ENCODE measurements at regions not wholly inside any gene's neighbourhood (a gene's known extent, or its start where the extent isn't known, plus 50 kb on each side); places are given as distances from the start of the nearest gene placed in this dataset.
"Not testable (repeated sequence)": the region's sequence is repeated elsewhere in the genome, so short reads cannot be mapped to it uniquely, and the experiment has no call there.

DNA sequence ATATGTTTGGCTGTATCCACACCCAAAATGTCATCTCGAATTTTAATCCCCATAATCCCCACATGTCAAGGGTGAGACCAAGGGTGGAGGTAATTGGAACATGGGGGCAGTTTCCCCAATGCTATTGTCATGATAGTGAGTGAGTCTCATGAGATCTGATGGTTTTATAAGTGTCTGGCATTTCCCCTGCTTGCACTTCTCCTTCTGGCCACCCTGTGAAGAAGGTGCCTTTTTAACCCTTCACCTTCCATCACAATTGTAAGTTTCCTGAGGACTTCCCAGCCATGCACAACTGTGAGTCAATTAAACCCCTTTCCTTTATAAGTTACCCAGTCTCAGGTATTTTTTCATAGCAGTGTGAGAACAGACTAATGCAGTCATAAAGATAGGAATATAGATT is 216.7 kb upstream of the SSTR1 start:
- no peak for DNase-seq (ENCODE audit: low spot score)

DNA sequence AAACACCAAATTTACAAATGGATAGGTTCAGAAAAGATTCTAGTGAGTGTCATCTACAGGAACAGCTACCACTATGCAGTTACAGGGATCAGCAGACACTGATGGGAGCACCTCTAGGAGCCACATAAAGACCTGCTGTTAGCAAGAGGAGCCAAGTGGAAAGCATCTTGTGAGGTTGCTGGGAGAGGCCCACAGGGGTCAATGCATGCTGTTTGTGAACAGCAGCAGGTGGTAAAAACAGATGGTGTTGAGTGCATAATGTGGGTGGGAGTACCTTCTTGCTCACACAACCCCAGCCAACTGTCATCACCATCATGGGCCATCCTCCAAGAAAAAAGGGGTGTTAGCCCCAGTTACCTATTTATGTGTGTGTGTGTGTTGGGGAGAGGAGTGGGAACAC is 215.2 kb upstream of the SSTR1 start:
- DNase-seq (ENCODE audit: low spot score), result no peak

DNA sequence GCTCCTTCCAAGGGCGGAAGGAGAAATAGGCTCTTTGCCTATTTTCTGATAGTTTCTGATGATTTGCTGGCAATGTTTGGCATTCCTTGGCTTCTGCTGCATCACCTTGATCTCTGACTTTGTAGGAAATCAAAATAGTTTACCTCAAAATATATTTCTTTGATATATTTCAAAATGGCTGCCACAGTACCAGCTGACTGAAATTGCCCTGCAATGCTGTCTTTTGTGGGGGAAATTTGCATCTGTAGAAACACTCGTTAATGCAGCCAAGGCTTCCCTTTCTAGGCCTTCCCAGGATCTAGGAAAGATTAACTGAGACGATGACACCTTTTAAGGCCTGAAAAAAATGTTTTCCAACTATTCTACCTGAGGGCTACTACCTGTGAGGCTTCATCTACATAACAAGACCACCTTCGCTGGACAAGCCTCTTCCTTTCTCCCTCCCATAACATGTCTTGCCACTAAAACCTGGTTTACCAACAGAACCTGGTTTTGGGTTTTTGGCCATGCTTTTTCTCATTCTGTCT is 212.8 kb upstream of the SSTR1 start:
- DNase-seq (ENCODE audit: low spot score), result no peak

DNA sequence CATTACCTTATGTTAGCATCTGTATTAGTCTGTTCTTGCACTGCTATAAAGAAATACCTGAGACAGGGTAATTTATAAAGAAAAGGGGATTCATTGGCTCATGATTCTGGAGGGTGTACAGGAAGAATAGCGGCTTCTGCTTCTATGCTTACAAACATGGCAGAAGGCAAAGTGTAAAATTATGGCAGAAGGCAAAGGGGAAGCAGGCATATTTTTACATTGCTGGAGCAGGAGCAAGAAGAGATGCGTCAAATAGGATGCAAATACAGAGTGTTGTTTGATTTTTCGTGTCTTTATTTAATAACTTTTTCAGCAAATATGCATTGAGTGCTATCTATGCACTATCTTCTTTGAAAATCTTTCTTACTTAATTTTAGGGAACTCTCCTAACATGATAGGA is 210.7 kb upstream of the SSTR1 start:
- no peak for DNase-seq (ENCODE audit: low spot score)

DNA sequence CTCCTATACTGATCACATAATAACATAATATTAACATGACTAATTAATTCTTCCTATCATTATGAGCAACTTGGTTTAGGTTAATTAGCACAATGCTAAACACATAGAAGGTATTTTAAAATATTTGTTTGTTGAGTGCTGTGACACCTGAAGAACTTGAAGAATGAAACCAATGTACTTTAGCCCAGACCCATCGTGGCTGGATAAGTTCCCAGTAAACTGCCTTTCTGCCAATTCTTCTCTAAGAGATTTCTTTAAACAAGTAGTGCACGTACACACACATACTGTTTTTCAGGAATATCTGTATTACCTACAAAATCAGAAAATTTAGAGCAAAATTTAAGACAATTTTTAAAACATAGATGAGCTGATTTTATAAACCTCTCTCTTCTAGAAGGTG is 207.4 kb upstream of the SSTR1 start:
- no peak for DNase-seq (ENCODE audit: low spot score)

DNA sequence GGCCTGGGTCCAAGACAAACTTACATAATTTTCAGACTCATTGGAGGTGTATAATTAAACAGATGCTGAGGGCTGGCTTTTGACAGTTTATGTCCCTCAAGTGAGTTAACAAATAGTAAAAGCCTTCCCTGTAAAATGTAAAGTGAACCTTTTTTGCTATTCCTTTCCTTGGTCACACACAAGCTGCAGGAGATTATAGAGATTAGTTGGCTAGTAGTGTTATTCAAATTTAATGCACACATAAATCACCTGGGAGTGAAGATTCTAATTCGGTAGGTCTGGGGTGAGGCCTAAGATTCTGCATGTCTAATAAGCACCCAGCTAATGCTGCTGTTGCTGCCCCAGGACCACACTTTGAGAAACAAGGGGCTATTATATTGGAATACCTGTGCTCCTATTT is 206.2 kb upstream of the SSTR1 start:
- no peak for DNase-seq (ENCODE audit: low spot score)

DNA sequence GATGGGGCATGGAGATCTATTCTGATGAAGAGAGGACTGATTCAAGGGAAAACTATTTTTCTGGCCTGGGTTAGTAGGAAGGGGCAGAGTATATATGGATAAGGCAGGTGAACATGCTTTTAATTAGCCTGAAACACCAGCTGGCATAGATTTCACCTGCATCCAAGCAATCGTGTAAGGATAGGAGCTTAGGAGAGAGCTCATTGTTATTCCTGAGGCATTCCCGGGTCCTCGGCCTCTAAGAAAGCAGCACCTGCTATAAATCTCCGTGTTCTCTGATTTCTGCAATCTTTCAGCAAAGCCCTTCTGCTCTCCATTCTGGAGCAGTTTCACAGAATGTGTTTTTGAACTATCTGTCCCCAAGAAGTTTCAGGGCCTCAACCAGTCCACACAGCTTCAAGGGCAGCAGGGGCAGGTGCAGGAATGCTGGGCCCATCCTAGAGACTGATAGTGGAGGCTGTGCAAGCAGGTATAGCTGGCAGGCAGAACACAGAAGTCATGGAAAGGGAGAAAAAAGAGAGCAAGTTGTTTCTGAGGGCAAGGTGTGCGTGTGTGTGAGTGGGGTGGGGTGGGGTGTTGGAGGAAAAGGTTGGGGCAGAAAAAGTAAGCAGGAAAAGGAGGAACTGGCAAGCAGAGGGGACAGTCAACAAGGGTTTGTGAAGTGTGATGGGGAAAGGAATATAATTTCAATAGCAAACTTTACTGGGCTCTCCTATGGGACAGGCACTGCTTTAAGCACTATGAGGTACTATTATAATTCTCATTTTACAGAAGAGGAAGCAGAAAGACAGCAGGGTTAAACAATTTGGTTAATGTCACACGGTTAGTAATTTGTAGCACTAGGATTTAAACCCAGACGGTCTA is 203.7 kb upstream of the SSTR1 start:
- no peak for DNase-seq (ENCODE audit: low spot score)

DNA sequence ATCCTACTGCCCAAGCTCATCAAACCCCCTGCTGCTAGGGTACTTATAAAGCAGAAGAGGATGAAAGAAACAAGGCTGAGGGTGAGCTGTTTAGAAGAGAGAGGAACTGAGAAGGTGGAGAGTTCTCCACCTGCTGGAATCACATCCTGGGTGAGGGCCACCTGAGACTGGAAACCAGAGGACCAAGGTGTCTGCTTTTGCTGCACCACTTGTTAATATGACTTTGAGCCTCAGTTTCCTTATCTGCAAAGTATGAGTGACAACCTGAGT is 203.2 kb upstream of the SSTR1 start:
- DNase-seq (ENCODE audit: low spot score), result no peak

DNA sequence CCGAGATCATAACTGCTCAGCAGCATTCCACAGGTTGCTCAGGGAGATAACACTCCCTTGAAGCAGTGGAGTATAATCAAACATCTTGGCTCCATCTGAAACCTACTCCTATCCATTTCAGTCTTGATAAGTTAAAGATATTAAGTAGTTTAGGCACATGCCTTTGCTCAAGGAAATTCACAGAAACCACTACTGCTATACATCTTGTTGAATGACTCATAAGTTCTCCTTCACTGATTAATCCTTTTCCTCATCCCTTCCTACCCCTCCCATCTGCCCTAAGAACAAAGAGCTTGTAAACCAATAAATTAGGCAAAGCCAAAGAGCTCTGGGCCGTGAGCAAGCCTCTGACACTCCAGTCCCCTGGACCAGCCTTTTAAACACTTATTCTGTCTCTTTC is 196.5 kb upstream of the SSTR1 start:
- not testable (repeated sequence) for DNase-seq (ENCODE audit: low spot score)

DNA sequence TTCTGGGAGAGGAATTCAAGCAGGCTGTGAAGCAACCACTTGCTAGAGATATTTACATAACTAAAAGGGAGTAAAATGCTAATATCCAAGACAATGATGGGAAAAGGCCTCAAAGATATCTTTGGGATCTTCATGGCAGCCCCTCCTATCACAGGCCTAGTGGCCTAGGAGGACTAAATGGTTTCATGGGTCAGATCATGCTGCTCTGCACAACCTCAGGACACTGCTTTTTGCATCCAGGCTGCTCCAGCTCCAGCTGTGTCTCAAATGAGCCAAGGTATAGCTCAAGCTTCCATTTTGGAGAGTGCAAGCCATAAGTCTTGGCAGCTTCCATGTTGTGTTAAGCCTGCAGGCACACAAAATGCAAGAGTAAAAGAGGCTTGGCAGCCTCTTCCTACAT is 195.6 kb upstream of the SSTR1 start:
- no peak for DNase-seq (ENCODE audit: low spot score)

DNA sequence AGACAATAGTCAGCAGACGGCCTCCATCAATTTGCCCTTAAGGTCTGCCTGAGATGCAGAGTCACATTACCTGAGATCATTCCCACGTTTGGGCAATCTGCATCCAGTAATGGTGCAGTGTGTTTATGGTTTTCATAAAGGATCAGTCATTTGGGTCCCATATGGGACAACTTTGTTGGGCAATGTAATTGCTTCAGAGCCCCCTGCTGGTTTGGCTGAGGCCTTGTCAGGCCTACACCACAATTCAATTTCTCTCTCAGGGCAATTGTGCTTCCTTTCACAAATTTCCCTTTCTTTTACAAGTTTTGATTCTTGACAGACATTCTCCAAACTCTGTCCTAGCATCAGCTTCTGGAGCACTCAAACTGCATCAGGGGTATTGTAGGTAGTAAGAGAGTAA is 191.2 kb upstream of the SSTR1 start:
- no peak for DNase-seq (ENCODE audit: low spot score)

DNA sequence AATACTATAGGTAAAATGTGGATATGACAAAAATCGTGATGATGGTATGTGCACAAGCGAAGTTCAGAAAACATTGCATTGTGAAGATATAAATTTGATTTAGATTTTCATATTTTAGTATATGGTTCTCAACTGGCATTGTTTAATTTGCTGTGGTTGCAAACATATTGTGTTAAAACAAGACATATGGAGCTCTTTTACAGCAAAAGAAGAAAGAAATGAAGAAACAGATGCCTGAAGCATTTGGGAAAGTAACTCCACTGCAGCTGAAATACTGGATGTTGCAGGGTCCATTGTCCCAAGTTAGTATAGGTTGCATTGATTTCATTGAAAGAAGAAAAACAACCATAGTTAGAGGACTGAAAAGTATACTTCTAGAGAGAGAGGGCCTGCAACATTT is 185.8 kb upstream of the SSTR1 start:
- no peak for DNase-seq (ENCODE audit: low spot score)

DNA sequence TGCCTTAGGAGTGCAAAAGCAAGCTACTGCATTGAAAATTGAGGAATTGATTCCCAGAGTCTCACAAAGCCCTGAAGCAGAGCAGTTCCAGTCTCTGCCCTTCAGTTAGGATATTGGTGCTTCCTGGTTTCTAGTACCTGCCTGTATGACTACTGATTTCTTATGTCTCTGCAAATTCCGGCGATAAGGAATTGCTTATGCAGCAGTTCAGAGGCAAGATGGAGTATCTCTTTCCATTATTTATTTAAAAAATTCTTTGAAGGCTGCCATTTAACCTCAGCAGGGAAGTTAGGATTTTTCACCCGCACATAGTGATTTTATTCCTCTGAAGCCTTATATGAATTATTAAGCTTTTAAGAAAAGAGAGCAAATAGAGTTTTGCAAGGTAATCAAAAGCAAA is 184.9 kb upstream of the SSTR1 start:
- DNase-seq (ENCODE audit: low spot score), result no peak

DNA sequence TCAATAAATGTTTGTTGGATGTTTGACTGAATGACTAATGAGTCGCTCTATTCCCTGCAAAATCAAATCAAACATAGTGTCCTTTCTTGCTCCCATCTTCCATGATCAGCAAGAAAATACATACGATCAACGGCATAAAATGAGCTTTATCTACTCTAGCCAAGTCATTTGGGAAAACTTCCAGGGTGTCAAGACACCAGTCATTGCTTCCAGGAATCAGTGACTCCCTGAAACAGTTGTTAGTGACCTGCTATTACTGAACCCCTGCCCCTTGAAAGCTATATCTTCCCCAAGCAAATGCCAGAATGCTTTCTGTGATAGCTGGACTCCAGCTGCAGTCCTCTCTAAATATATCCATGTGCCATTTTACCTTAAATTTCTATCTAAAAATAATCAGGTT is 169.5 kb upstream of the SSTR1 start:
- no peak for DNase-seq (ENCODE audit: low spot score)

DNA sequence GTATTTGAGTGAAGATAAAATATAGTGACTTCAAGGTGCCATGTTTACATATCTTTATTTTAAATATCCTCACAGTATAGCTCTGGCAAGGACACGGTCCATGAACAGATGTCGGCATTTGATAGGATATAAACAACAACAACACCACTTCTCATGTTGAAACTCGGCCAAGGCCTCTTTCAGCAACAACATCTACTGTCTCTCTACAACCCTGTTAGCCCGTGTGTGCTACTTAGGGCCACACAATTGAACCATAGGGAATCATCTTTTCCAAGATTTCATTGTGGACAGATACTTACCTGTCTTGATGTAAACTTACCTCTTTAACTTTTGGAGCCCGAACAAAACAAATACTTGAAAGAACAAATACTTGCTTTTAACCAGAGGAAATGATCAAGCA is 168.7 kb upstream of the SSTR1 start:
- DNase-seq (ENCODE audit: low spot score), result no peak

DNA sequence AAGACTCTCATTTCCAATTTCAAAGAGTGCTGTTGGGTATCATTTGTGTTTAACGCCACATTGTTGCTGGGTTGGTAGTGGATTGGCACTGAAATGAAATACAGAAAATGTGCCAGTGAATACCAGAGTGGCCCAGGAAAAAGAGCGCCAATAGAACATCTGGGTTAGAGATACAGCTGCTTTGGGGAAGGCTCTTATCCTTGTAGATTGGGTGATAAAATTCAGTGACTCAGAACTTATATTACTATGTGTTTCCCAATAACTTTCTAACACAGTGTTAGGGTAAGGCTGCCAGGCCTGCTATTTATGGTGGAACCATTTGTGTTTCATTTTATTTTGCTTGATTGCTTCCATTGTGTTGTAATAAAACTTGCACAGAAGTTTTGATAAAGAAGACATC is 168.2 kb upstream of the SSTR1 start:
- no peak for DNase-seq (ENCODE audit: low spot score)

DNA sequence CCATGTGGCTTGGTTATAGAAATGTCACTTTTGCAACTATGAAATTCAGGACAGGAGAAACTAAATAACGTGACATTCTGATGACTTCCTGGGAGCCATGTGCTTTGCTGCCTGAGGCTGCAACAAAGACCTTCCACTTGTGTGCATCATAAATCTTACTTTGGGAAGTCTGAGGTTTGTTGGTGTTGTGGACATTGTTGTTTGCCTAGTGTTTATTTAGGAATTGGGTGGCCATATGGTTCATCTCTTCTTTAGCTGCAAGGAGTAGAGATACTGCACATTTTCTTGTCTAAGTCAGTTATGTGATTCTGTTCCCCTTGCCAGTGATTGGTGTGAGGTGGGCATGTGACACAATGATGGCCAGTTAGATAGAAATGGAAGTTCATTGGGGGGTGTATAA is 167.3 kb upstream of the SSTR1 start:
- DNase-seq (ENCODE audit: low spot score), result no peak

DNA sequence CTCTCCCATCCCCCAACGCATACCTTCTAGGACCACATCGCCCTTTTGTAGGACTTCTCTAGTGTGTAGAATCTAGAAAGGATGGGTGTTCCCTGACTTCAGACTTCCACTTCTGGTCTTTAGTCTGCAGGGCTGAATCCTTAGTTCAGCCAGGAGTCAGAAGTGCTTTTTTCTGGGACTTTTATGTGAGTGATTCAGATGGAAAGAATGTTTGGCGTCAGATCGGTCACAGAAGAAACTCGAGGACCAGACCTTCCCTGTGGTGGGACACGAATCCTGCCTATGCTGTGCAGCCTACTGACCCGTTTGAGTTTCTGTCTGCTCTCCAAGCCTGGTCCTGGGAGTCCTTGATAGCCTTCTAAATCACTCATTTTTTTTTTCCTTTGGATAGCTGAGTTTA is 165.4 kb upstream of the SSTR1 start:
- DNase-seq (ENCODE audit: low spot score), result no peak

DNA sequence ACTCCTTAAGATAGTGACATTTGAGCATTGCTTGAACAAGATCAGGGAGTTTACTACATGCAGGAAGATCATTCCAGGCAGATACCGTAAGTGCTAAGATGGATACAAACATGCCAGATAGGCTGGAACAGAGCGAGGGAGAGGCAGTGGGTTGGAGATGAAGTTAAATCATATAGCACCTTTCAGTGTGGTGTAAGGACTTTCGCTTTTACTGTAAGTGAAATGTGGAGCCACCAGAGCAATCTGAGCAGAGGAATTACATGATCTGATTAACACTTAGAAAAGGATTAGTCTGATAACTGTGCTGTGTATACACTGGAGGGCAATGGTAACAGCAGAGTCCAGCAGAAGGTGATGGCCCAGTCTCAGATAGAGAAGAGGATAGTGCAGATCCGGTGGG is 163.0 kb upstream of the SSTR1 start:
- DNase-seq (ENCODE audit: low spot score), result no peak

DNA sequence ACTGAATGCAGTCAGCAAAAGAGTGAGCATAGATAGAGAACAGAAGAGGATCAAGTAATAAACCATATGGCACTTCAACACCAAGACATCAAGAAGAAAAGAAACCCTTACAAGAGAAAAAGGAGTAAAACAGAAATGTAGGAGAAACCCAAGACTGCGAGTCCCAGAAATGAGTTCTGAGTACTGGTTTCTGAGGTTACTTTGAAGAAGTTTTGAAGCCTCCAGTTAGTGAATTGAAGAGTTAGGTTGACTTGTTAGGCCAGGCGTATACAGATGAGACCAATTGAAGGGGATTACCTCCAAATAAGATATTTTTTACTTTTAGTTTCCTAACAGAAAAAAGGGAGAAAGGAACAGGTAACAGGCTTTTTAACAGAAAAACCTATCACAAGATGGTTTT is 162.2 kb upstream of the SSTR1 start:
- DNase-seq (ENCODE audit: low spot score), result no peak

DNA sequence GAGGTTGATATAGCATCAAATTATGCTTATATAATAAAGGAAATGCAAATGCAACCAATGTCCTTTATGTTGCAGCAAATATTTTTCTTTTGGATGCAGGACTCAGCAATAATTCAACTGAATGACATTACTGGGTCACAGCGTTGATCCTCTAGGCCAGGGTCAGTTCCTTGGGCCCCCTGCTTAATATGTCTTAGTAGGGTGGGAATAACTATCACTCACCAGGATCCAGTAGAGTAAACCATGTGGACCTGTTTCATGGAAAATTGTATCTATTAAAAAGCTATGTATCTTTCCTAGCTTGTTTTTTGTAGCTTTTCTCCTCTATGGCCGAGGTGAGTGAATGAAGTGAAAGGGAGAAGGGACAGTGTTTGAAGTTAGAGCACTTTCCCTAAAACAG is 161.5 kb upstream of the SSTR1 start:
- no peak for DNase-seq (ENCODE audit: low spot score)

DNA sequence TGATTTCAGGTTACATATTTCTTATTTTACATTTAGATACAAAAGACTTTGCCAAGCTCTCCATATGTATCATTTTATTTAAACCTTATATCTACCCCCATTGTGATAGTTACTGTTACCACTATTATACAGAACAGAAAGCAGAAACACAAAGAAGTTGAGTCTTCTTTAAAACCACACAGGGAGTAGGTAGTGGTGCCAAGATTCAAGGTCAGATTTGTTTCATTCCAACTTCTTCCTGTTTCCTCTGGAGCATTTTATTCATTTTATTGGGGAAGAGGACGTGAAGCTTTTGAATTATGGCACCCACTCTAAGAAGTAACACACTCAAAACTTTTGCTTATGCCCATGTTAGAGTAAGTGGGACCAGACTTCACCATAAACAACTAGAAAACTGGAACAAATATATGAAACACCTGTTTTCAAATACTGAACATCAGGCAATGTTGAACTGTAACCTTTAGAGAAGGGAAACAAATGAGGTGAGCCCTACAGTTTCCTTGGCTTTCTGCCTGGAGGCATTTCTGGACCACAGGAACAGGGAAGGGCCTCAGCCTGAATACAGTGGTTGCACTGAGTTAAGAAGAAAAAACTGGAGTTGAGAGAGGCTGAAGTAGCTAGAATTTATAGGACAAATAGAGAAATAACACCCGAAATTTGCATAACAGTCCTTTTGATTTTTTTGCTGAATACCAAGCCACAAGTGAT is 160.4 kb upstream of the SSTR1 start:
- DNase-seq (ENCODE audit: low spot score), result no peak

DNA sequence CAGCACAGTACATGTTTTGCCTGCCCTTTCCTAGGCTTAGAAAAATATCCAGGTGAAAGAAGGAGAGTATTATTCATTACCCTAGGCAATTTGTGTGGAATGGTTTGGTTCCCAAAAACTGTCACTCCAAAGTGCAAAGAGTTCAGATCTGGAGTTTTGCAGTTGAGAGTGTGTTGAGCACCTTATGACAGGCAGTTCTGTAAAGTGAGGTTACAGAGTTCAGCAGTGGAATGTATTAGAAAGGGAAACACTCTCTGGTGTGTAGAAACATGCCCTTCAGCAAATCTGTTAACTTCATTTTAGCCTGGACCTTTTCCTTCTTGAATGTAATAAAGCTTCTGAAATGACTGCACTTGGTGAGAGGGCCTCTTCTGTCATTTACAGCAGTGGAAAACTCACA is 154.0 kb upstream of the SSTR1 start:
- DNase-seq (ENCODE audit: low spot score), result no peak

DNA sequence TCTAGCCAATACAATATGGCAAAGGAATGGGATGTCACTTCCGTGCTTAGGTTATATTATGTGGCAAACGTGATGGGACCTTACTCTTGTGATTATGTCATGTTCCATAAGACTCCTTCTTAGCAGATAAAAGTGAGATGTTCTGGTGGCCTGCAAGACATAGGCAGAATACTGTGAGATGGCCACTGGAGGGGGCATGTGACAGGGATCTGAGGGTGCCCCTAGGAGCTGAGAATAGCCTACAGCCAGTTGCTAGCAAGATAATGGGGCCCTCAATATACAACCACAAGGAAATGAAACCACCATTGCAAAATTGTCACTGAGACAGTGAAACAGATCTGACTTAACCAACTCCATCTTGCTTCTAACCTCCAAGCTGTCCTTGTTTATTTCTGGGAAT is 151.4 kb upstream of the SSTR1 start:
- DNase-seq (ENCODE audit: low spot score), result no peak

Data from pons (tissue), 1 donor.